ENCODE measurements at regions not wholly inside any gene's neighbourhood (a gene's known extent, or its start where the extent isn't known, plus 50 kb on each side); places are given as distances from the start of the nearest gene placed in this dataset.
"Not testable (repeated sequence)": the region's sequence is repeated elsewhere in the genome, so short reads cannot be mapped to it uniquely, and the experiment has no call there.

GRCh38 chr6:48626421-48626820 lies 515.4 kb upstream of the PTCHD4 start:
- DNase-seq (ENCODE audit: low read depth) = no peak

- no peak for DNase-seq (ENCODE audit: low read depth)
These were observed 513.6 kb upstream of the PTCHD4 start for GRCh38 chr6:48624631-48625030.

- no peak for DNase-seq (ENCODE audit: low read depth)
These were observed 508.8 kb upstream of the PTCHD4 start for GRCh38 chr6:48619771-48620170.

GRCh38 chr6:48615041-48615440 lies 504.0 kb upstream of the PTCHD4 start:
- no peak for DNase-seq (ENCODE audit: low read depth)

- no peak for DNase-seq (ENCODE audit: low read depth)
These were observed 503.3 kb upstream of the PTCHD4 start for GRCh38 chr6:48614326-48614725.

GRCh38 chr6:48613231-48613949 lies 502.4 kb upstream of the PTCHD4 start:
- no peak for DNase-seq (ENCODE audit: low read depth)

GRCh38 chr6:48611332-48611731 lies 500.3 kb upstream of the PTCHD4 start:
- DNase-seq (ENCODE audit: low read depth) = no peak

- DNase-seq (ENCODE audit: low read depth) = no peak
These were observed 499.8 kb upstream of the PTCHD4 start for GRCh38 chr6:48610846-48611245.

GRCh38 chr6:48606618-48607017 lies 495.6 kb upstream of the PTCHD4 start:
- no peak for DNase-seq (ENCODE audit: low read depth)

- DNase-seq (ENCODE audit: low read depth) = peak; percentile 19
These were observed 487.0 kb upstream of the PTCHD4 start for GRCh38 chr6:48597951-48598350.

GRCh38 chr6:48596830-48597229 lies 485.8 kb upstream of the PTCHD4 start:
- DNase-seq (ENCODE audit: low read depth) = no peak

- not testable (repeated sequence) for DNase-seq (ENCODE audit: low read depth)
These were observed 480.2 kb upstream of the PTCHD4 start for GRCh38 chr6:48591158-48591557.

GRCh38 chr6:48584846-48585245 lies 473.8 kb upstream of the PTCHD4 start:
- no peak for DNase-seq (ENCODE audit: low read depth)

GRCh38 chr6:48570656-48571055 lies 459.7 kb upstream of the PTCHD4 start:
- no peak for DNase-seq (ENCODE audit: low read depth)

GRCh38 chr6:48568856-48569255 lies 457.9 kb upstream of the PTCHD4 start:
- DNase-seq (ENCODE audit: low read depth) = no peak

GRCh38 chr6:48567016-48567415 lies 456.0 kb upstream of the PTCHD4 start:
- no peak for DNase-seq (ENCODE audit: low read depth)

GRCh38 chr6:48564036-48564820 lies 453.2 kb upstream of the PTCHD4 start:
- no peak for DNase-seq (ENCODE audit: low read depth)

GRCh38 chr6:48563433-48563832 lies 452.4 kb upstream of the PTCHD4 start:
- DNase-seq (ENCODE audit: low read depth) = no peak

GRCh38 chr6:48560408-48560807 lies 449.4 kb upstream of the PTCHD4 start:
- peak; percentile 30 for DNase-seq (ENCODE audit: low read depth)

- DNase-seq (ENCODE audit: low read depth) = no peak
These were observed 442.6 kb upstream of the PTCHD4 start for GRCh38 chr6:48553467-48554189.

- no peak for DNase-seq (ENCODE audit: low read depth)
These were observed 441.9 kb upstream of the PTCHD4 start for GRCh38 chr6:48552905-48553304.

- no peak for DNase-seq (ENCODE audit: low read depth)
These were observed 439.6 kb upstream of the PTCHD4 start for GRCh38 chr6:48550603-48551002.

Data from myocyte (in vitro differentiated cells).